HEK293 (cell line): ENCODE measurements at regions not wholly inside any gene's neighbourhood (a gene's known extent, or its start where the extent isn't known, plus 50 kb on each side); places are given as distances from the start of the nearest gene placed in this dataset.

Experiments
- CTCF ChIA-PET: fragments of 350-600 bp; formaldehyde crosslinking; extraction: SDS; loops from one replicate; lab custom pipeline; 2021; ENCODE audit warnings: antibody characterized with exemption; lab: Yijun Ruan, JAX
- POLR2A ChIA-PET: fragments of 300-600 bp; formaldehyde crosslinking; extraction: SDS; loops from one replicate; lab custom pipeline; 2020; ENCODE audit warnings: antibody characterized with exemption, inconsistent platforms; lab: Yijun Ruan, JAX
- H3K27ac ChIP-seq: fragments of 200-500 bp; sonication (Bioruptor generic); 2 replicates; pipeline ENCODE4 v1.5.1; 2014; ENCODE audit warnings: low read depth, low read length, control low read depth, inconsistent platforms; ENCODE audit errors: extremely low read depth
- H3K36me3 ChIP-seq, 2 experiments: fragments of 200-500 bp in 1 of 2; sonication (Bioruptor generic) in 1 of 2; 1 replicate in 1 of 2; 2 replicates in 1 of 2; pipeline ENCODE4 v1.5.1; 2014 to 2017; ENCODE audit warnings: inconsistent platforms in 2 of 2, low read length in 2 of 2; ENCODE audit not compliant: control insufficient read depth in 2 of 2, insufficient read depth in 1 of 2
- H3K4me1 ChIP-seq: fragments of 200-500 bp; sonication (Bioruptor generic); 2 replicates; pipeline ENCODE4 v1.5.1; 2014; ENCODE audit warnings: mild to moderate bottlenecking, low read length, inconsistent platforms; ENCODE audit not compliant: control insufficient read depth, insufficient read depth
- H3K4me3 ChIP-seq: 2 replicates; pipeline ENCODE4 v1.5.1; 2011; ENCODE audit warnings: low read depth, mild to moderate bottlenecking, control low read depth, low read length, moderate library complexity
- H3K9me3 ChIP-seq: fragments of 200-500 bp; sonication (Bioruptor generic); 2 replicates; pipeline ENCODE4 v1.5.1; 2014; ENCODE audit warnings: low read depth, low read length, inconsistent platforms; ENCODE audit not compliant: control insufficient read depth, insufficient read depth
- GLI4 ChIP-seq: fragments of 450-650 bp; formaldehyde crosslinking; IDR thresholded peaks from 2 replicates; pipeline ENCODE4 v1.5.1; 2016; ENCODE audit warnings: missing biosample characterization, missing genetic modification characterization
- MZF1 ChIP-seq: fragments of 450-650 bp; formaldehyde crosslinking; IDR thresholded peaks from 2 replicates; pipeline ENCODE4 v1.5.1; 2017; ENCODE audit warnings: missing biosample characterization, missing genetic modification characterization, borderline replicate concordance
- ZBTB1 ChIP-seq: fragments of 450-650 bp; formaldehyde crosslinking; IDR thresholded peaks from 2 replicates; pipeline ENCODE4 v1.5.1; 2016; ENCODE audit warnings: missing biosample characterization, missing genetic modification characterization
- ZBTB48 ChIP-seq: fragments of 450-650 bp; formaldehyde crosslinking; IDR thresholded peaks from 2 replicates; pipeline ENCODE4 v1.5.1; 2016; ENCODE audit warnings: missing biosample characterization, missing genetic modification characterization
- ZBTB7A ChIP-seq: fragments of 450-650 bp; formaldehyde crosslinking; IDR thresholded peaks from 2 replicates; pipeline ENCODE4 v1.5.1; 2016; ENCODE audit warnings: low read depth, missing biosample characterization, missing genetic modification characterization
- ZNF121 ChIP-seq: fragments of 450-650 bp; formaldehyde crosslinking; IDR thresholded peaks from 2 replicates; pipeline ENCODE4 v1.5.1; 2016; ENCODE audit warnings: missing biosample characterization, missing genetic modification characterization
- ZNF133 ChIP-seq: fragments of 450-650 bp; formaldehyde crosslinking; IDR thresholded peaks from 2 replicates; pipeline ENCODE4 v1.5.1; 2016; ENCODE audit warnings: missing biosample characterization, missing genetic modification characterization
- ZNF174 ChIP-seq: fragments of 450-650 bp; formaldehyde crosslinking; IDR thresholded peaks from 2 replicates; pipeline ENCODE4 v1.5.0; 2017; ENCODE audit warnings: missing biosample characterization, mild to moderate bottlenecking, missing genetic modification characterization
- ZNF223 ChIP-seq: fragments of 450-650 bp; formaldehyde crosslinking; IDR thresholded peaks from 2 replicates; pipeline ENCODE4 v1.5.1; 2016; ENCODE audit warnings: missing biosample characterization, missing genetic modification characterization
- ZNF24 ChIP-seq: fragments of 450-650 bp; formaldehyde crosslinking; IDR thresholded peaks from 2 replicates; pipeline ENCODE4 v1.5.1; 2016; ENCODE audit warnings: missing biosample characterization, missing genetic modification characterization
- ZNF311 ChIP-seq: fragments of 450-650 bp; formaldehyde crosslinking; IDR thresholded peaks from 2 replicates; pipeline ENCODE4 v1.5.1; 2017; ENCODE audit warnings: missing biosample characterization, missing genetic modification characterization, borderline replicate concordance
- ZNF48 ChIP-seq: fragments of 450-650 bp; formaldehyde crosslinking; IDR thresholded peaks from 2 replicates; pipeline ENCODE4 v1.5.1; 2016; ENCODE audit warnings: missing biosample characterization, missing genetic modification characterization
- ZNF596 ChIP-seq: fragments of 450-650 bp; IDR thresholded peaks from 2 replicates; pipeline ENCODE4 v1.5.0; 2018; ENCODE audit warnings: missing biosample characterization, mild to moderate bottlenecking, missing genetic modification characterization, moderate library complexity
- ZNF610 ChIP-seq: fragments of 450-650 bp; formaldehyde crosslinking; IDR thresholded peaks from 2 replicates; pipeline ENCODE4 v1.5.1; 2016; ENCODE audit warnings: missing biosample characterization, missing genetic modification characterization, borderline replicate concordance
- ZNF624 ChIP-seq: fragments of 450-650 bp; formaldehyde crosslinking; IDR thresholded peaks from 2 replicates; pipeline ENCODE4 v1.5.1; 2017; ENCODE audit warnings: missing biosample characterization, missing genetic modification characterization
- ZNF670 ChIP-seq: fragments of 450-650 bp; formaldehyde crosslinking; IDR thresholded peaks from 2 replicates; pipeline ENCODE4 v1.5.1; 2016; ENCODE audit warnings: missing biosample characterization, missing genetic modification characterization, low read depth
- ZNF707 ChIP-seq: fragments of 450-650 bp; formaldehyde crosslinking; IDR thresholded peaks from 2 replicates; pipeline ENCODE4 v1.5.1; 2016; ENCODE audit warnings: missing biosample characterization, missing genetic modification characterization
- ZNF768 ChIP-seq: fragments of 450-650 bp; formaldehyde crosslinking; IDR thresholded peaks from 2 replicates; pipeline ENCODE4 v1.5.1; 2018; ENCODE audit warnings: missing biosample characterization, mild to moderate bottlenecking, missing genetic modification characterization
- ZNF843 ChIP-seq: fragments of 450-650 bp; formaldehyde crosslinking; IDR thresholded peaks from 2 replicates; pipeline ENCODE4 v1.5.1; 2016; ENCODE audit warnings: missing biosample characterization, missing genetic modification characterization
- ZSCAN16 ChIP-seq: fragments of 450-650 bp; formaldehyde crosslinking; IDR thresholded peaks from 2 replicates; pipeline ENCODE4 v1.5.1; 2016; ENCODE audit warnings: missing biosample characterization, missing genetic modification characterization
- ZSCAN30 ChIP-seq: fragments of 450-650 bp; IDR thresholded peaks from 2 replicates; pipeline ENCODE4 v1.5.1; 2018; ENCODE audit warnings: missing biosample characterization, mild to moderate bottlenecking, missing genetic modification characterization, moderate library complexity
- TF ChIP-seq, protein P1 (sequence below): fragments of 450-650 bp; formaldehyde crosslinking; IDR thresholded peaks from 2 replicates; pipeline ENCODE4 v1.5.0; 2017; ENCODE audit warnings: missing biosample characterization, missing genetic modification characterization, borderline replicate concordance
- TF ChIP-seq, protein P2 (sequence below): fragments of 450-650 bp; formaldehyde crosslinking; IDR thresholded peaks from 2 replicates; pipeline ENCODE4 v1.5.1; 2016; ENCODE audit warnings: missing biosample characterization, missing genetic modification characterization, low read depth
- TF ChIP-seq, protein P3 (sequence below): fragments of 450-650 bp; IDR thresholded peaks from 2 replicates; pipeline ENCODE4 v1.5.1; 2018; ENCODE audit warnings: missing biosample characterization, mild to moderate bottlenecking, missing genetic modification characterization
- TF ChIP-seq, protein P4 (sequence below): fragments of 450-650 bp; formaldehyde crosslinking; IDR thresholded peaks from 2 replicates; pipeline ENCODE4 v1.5.1; 2016; ENCODE audit warnings: missing biosample characterization, missing genetic modification characterization

DNA sequence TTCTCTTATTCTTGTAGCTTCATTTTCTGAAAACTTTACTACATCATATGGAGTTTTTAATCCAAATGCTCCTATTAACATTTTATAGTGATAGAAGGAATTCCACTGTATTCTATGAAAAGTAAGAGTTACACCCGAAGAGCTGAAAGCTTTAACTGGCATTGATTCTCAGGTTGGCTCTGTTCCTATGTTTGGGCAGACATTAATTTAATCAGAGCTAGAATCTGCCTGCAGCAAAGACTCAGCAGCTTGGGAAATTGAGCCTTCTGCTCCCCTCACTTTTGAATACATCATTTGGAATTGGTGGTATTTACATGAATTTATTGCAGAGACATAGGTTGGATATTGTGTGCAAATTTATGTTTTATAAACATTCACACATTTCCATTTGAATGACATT is 1494.7 kb downstream of the CDH8 start (continued):
- TF ChIP-seq ZNF311 (tag by site-specific recombination), result no peak
- TF ChIP-seq ZSCAN30, result no peak
- TF ChIP-seq ZNF174, result no peak
- TF ChIP-seq, protein P1, sequence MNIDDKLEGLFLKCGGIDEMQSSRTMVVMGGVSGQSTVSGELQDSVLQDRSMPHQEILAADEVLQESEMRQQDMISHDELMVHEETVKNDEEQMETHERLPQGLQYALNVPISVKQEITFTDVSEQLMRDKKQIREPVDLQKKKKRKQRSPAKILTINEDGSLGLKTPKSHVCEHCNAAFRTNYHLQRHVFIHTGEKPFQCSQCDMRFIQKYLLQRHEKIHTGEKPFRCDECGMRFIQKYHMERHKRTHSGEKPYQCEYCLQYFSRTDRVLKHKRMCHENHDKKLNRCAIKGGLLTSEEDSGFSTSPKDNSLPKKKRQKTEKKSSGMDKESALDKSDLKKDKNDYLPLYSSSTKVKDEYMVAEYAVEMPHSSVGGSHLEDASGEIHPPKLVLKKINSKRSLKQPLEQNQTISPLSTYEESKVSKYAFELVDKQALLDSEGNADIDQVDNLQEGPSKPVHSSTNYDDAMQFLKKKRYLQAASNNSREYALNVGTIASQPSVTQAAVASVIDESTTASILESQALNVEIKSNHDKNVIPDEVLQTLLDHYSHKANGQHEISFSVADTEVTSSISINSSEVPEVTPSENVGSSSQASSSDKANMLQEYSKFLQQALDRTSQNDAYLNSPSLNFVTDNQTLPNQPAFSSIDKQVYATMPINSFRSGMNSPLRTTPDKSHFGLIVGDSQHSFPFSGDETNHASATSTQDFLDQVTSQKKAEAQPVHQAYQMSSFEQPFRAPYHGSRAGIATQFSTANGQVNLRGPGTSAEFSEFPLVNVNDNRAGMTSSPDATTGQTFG, result no peak
- TF ChIP-seq ZNF768 (tag by site-specific recombination), result no peak
- no peak for TF ChIP-seq ZNF596

DNA sequence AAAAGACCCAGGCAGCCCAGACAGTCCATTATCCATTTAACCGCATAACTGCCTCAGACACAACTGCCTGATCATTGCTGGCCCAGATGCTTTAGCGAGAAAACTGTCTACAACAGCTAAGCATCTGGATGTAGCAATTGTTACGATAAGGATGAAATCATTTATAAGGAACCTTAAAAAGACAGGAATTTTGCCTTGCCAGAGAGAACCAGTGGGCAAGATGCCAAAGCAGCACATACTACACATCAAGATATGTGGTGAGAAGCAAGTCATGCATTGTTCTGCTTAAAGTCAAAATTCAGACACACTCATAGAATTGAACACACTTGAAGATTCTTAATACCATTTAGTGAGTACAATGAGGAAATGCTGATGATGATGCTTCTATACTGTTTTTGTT is 1525.3 kb downstream of the CDH8 start:
- H3K4me1 ChIP-seq, result no peaks in the 10 kb centered on the region
- no peak overlapping the region for H3K4me3 ChIP-seq
- ChIA-PET POLR2A (no interaction called here), CTCF (no interaction called here)
- no peak overlapping the region for H3K27ac ChIP-seq
- H3K36me3 ChIP-seq, result no peaks in the 10 kb centered on the region
- TF ChIP-seq ZBTB48 (no peak), ZNF121 (tag by site-specific recombination) (no peak), ZNF48 (tag by site-specific recombination) (no peak), ZNF610 (tag by site-specific recombination) (no peak), ZNF670 (tag by site-specific recombination) (no peak), MZF1 (no peak), ZBTB7A (tag by site-specific recombination) (no peak), ZNF707 (tag by site-specific recombination) (no peak), ZNF223 (tag by site-specific recombination) (no peak), ZNF133 (tag by site-specific recombination) (no peak), ZNF624 (tag by site-specific recombination) (no peak), ZNF843 (tag by site-specific recombination) (no peak), ZBTB1 (tag by site-specific recombination) (no peak), ZNF24 (tag by site-specific recombination) (no peak), ZSCAN16 (tag by site-specific recombination) (no peak), GLI4 (tag by site-specific recombination) (no peak)
- TF ChIP-seq, protein P2, sequence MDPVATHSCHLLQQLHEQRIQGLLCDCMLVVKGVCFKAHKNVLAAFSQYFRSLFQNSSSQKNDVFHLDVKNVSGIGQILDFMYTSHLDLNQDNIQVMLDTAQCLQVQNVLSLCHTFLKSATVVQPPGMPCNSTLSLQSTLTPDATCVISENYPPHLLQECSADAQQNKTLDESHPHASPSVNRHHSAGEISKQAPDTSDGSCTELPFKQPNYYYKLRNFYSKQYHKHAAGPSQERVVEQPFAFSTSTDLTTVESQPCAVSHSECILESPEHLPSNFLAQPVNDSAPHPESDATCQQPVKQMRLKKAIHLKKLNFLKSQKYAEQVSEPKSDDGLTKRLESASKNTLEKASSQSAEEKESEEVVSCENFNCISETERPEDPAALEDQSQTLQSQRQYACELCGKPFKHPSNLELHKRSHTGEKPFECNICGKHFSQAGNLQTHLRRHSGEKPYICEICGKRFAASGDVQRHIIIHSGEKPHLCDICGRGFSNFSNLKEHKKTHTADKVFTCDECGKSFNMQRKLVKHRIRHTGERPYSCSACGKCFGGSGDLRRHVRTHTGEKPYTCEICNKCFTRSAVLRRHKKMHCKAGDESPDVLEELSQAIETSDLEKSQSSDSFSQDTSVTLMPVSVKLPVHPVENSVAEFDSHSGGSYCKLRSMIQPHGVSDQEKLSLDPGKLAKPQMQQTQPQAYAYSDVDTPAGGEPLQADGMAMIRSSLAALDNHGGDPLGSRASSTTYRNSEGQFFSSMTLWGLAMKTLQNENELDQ (tag by site-specific recombination), result no peak
- TF ChIP-seq, protein P3, sequence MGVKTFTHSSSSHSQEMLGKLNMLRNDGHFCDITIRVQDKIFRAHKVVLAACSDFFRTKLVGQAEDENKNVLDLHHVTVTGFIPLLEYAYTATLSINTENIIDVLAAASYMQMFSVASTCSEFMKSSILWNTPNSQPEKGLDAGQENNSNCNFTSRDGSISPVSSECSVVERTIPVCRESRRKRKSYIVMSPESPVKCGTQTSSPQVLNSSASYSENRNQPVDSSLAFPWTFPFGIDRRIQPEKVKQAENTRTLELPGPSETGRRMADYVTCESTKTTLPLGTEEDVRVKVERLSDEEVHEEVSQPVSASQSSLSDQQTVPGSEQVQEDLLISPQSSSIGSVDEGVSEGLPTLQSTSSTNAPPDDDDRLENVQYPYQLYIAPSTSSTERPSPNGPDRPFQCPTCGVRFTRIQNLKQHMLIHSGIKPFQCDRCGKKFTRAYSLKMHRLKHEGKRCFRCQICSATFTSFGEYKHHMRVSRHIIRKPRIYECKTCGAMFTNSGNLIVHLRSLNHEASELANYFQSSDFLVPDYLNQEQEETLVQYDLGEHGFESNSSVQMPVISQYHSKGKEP (tag by site-specific recombination), result no peak
- TF ChIP-seq, protein P4, sequence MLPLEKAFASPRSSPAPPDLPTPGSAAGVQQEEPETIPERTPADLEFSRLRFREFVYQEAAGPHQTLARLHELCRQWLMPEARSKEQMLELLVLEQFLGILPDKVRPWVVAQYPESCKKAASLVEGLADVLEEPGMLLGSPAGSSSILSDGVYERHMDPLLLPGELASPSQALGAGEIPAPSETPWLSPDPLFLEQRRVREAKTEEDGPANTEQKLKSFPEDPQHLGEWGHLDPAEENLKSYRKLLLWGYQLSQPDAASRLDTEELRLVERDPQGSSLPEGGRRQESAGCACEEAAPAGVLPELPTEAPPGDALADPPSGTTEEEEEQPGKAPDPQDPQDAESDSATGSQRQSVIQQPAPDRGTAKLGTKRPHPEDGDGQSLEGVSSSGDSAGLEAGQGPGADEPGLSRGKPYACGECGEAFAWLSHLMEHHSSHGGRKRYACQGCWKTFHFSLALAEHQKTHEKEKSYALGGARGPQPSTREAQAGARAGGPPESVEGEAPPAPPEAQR, result no peak
- H3K9me3 ChIP-seq, result no peaks in the 10 kb centered on the region
